GM18873 (cell line): ENCODE measurements at regions not wholly inside any gene's neighbourhood (a gene's known extent, or its start where the extent isn't known, plus 50 kb on each side); places are given as distances from the start of the nearest gene placed in this dataset.
"Not testable (repeated sequence)": the region's sequence is repeated elsewhere in the genome, so short reads cannot be mapped to it uniquely, and the experiment has no call there.

Experiments
- ATAC-seq: cut with Tn5 transposase; IDR thresholded peaks from one replicate; pipeline ENCODE4 v1.9.1; 2021; ENCODE audit warnings: mild to moderate bottlenecking, moderate library complexity, moderate number of reproducible peaks; ENCODE audit not compliant: unreplicated experiment, low FRiP score

DNA sequence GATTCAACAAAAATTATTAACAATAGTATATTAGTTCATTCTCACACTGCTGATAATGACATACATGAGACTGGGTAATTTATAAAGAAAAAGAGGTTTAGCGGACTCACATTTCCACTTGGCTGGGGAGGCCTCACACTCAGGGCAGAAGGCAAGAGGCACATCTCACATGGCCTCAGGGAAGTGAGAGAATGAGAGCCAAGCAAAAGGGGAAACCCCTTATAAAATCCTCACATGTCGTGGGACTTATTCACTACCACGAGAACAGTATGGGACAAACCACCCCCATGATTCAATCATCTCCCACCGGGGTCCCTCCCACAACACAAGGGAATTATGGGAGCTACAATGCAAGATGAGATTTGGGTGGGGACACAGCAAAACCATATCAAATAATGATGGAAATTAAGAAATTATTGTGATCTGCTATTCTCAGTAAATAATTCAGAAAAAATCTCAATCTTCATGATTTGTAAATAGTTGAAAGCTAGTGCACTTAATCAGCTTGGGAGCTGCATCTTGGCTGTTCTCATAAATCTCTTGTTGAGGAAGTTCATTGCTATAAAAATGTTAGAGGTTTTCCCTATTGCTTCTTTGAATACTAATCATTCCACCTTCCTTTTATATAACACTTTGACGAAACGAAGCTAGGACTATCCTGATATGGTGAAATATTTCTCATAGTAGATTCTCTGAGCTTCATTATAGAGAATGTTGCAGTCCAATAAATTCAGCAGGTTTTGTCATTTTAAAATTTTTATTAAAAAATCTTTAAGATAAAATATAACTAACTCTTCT, 179.2 kb downstream of the SPDYE17 start:
- not testable (repeated sequence) for ATAC-seq

DNA sequence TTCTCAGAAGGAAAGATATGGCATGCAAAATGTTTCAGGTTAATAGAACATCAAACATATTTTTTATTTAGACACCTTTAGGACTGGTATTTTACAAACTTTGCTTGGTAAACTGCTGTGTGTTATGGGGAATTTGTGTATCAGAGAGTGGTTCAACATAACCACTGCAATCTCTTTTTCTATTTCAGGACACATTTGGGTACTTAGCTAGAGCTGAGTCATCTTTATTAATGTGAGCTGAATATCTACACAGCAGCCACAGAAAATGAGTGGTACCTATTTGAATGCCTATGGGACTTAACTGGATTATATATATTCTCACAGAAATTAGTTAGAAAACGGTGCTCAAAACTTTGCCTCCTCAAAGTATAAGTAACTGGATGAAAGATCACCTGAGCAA, 179.8 kb downstream of the SPDYE17 start:
- ATAC-seq = not testable (repeated sequence)

GRCh38 chr7:76851617-76852016, 180.5 kb downstream of the SPDYE17 start:
- not testable (repeated sequence) for ATAC-seq

DNA sequence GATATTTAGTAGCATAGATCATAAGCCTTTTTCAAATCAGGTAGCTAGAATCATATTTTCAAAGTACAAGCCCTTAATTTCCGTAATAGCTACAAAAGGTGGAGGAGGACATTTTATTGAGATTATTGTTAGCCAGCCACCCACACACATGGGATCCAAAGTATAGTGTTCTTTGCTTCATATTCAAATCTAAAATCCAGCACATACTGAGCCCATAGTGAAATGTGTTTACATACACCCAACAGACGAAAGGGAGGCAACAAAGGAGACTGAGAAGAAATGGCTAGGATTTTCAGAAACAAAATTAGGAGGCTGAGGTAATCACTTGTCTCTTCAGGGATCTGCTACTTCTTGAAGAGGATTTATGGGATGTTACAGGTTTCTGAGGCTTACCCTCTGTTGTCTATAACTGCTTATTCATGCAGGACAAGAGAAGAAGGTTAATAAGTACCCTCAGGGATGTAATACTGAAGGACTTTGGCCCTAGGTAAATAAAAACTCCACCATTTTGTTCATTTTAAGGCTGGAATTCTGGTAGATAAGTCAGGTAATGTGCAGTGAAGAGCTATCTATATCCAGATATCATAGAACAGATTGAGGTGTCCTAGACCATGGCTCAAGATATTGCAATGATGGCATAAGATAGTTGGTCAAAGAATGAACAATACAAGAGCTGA, 182.1 kb downstream of the SPDYE17 start:
- not testable (repeated sequence) for ATAC-seq

DNA sequence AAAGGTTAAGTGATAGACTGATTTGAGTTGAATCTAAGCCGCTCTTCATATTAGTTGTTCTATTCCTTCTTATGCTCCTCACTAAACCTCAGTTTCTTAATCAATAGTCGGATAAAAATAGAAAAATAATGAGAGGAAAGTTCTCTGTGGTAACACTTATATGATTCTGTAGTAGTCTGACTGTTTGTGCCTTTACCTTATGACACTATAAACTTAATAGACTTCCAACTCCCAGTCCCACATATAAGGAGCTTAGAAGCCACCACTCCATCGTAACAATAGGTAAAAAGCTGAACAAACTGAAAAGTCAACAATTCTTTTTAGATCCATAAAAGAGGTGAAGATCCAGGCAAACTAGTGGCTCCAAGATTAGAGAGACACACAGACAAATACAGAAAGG, 192.3 kb downstream of the SPDYE17 start:
- not testable (repeated sequence) for ATAC-seq

DNA sequence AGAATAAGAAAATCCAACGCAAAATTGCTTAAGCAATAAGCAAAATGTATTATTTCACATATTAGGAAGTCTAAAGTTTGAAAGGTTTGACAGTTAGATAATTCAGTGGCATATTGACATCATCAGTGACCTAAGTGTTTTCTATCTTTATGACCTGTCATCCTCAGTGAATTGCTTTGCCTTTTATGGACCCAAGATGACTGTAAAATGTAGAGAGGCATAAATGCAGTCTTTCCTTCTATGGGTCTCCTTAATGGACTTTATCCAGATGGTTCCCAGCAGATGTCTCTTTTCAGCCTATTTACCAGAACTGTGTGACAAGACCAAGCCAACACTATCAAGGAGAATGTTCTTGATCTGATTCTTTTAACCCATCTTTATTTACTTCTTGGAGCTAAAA, 192.9 kb downstream of the SPDYE17 start:
- ATAC-seq = not testable (repeated sequence)

- ATAC-seq = not testable (repeated sequence)
Observed at GRCh38 chr7:76838357-76838756, 193.8 kb downstream of the SPDYE17 start.

- not testable (repeated sequence) for ATAC-seq
Observed at GRCh38 chr7:76829233-76829632, 202.2 kb upstream of the POMZP3 start.

GRCh38 chr7:76826181-76826580, 199.1 kb upstream of the POMZP3 start:
- ATAC-seq = not testable (repeated sequence)

- ATAC-seq = not testable (repeated sequence)
Observed at GRCh38 chr7:76809856-76810255, 182.8 kb upstream of the POMZP3 start.

- ATAC-seq = not testable (repeated sequence)
Observed at GRCh38 chr7:76807588-76808100, 180.6 kb upstream of the POMZP3 start.

DNA sequence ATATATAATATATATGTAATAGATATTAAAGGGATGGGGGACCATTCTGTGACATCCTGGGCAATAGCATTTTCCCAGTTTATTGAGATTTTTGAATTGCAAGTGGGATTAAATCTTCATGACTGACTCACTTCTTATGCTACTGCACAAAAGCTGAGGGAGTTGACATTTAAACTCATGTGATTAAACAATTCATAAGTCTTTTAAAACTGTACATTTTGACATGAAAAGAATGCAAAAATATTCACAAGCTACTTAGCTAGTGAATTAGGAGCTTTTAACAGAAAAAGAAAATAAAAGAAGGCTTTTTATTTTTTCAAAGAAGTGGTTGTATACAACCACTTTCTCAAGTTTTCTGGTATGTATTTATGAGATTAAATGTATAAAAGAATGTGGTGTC, 179.4 kb upstream of the POMZP3 start:
- ATAC-seq = not testable (repeated sequence)

DNA sequence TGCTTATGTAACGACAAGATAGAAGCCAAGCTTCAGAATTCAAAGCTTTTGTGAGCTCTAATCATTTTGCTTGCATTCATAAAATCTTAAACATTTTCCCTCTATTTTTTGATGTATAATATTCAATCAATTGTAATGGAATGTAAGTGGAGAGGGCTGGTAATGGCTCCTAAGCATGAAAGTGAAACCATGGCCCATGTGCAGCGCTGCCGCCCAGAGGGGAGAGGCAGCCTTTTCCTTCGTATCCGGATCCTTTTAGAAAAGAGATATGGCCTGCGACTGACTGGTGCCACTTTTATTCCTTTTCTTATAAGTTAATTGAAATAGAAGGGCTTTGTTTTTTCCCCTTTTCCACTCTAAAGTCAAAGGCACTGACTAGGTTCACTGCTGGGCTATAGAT, 178.9 kb upstream of the POMZP3 start:
- not testable (repeated sequence) for ATAC-seq

DNA sequence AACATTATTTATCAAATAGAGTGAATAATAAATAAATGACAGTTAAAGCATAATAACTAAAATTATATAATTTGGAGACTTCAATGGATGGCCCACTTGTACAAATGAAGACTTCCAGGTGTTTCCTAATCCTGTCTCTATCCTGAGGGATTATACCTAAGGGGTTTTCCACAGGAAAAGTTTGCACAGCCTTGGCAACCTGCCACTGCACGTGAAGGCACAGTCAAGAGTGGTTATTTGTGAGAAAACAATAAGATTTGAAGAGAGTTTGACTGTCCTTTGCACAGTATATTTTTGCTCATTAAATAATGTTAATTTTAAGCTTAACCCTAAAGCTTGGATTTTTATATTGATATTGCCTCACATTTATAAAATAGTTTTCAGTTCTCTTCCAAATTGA, 178.2 kb upstream of the POMZP3 start:
- ATAC-seq = not testable (repeated sequence)

GRCh38 chr7:76797639-76798038, 170.6 kb upstream of the POMZP3 start:
- ATAC-seq = not testable (repeated sequence)

GRCh38 chr7:76780693-76781092, 153.6 kb upstream of the POMZP3 start:
- not testable (repeated sequence) for ATAC-seq

DNA sequence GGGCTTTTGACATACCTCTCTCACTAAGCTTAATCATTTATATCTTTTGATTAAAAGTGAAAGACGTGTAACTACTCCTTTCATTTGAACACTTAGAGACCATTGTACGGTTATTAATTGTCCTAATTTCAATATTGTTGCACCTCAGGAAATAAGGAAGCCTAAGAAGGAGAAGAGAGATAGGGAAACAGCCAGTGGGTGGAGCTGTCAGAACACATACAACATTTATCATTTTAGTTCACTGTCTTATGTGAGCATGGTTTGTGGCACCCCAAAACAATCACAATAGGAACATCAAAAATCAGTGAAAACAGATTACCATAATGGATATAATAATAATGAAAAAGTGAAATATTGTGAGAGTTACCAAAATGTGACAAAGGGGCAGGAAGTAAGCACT, 147.2 kb upstream of the POMZP3 start:
- not testable (repeated sequence) for ATAC-seq

DNA sequence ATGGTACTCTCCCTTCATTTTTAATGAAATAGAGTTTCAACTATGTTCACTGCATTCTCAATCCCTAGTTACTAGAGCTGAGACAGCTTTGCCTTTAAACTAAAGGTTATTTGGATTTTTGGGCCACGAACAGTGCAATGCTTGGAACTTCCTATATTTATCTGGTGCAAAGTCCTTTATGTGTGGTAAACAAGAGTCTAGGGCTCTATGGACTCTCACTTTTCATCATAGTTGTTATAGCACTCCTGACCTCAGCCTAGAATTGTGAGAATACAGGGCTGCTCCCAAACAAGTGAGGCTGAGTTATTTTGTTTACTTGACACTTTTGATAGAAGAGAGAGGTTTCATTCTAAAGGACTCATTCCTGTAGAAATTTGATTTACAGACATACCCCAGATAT, 144.9 kb upstream of the POMZP3 start:
- ATAC-seq = not testable (repeated sequence)

GRCh38 chr7:76763977-76764376, 136.9 kb upstream of the POMZP3 start:
- not testable (repeated sequence) for ATAC-seq

GRCh38 chr7:76760546-76761220, 133.6 kb upstream of the POMZP3 start:
- ATAC-seq = not testable (repeated sequence)

- not testable (repeated sequence) for ATAC-seq
Observed at GRCh38 chr7:76739538-76739937, 112.5 kb upstream of the POMZP3 start.
